GM19328 (cell line): ENCODE measurements at regions not wholly inside any gene's neighbourhood (a gene's known extent, or its start where the extent isn't known, plus 50 kb on each side); places are given as distances from the start of the nearest gene placed in this dataset.
"Not testable (repeated sequence)": the region's sequence is repeated elsewhere in the genome, so short reads cannot be mapped to it uniquely, and the experiment has no call there.

Source experiments
- ATAC-seq: cut with Tn5 transposase; IDR thresholded peaks from one replicate; pipeline ENCODE4 v1.9.1; 2021; ENCODE audit warnings: mild to moderate bottlenecking, moderate library complexity; ENCODE audit not compliant: unreplicated experiment

- no peak for ATAC-seq
These were observed 51.8 kb upstream of the AGR3 start for GRCh38 chr7:16933296-16934279.

- no peak for ATAC-seq
These were observed 53.0 kb upstream of the AGR3 start for GRCh38 chr7:16934722-16935340.

GRCh38 chr7:16935341-16935735, 53.6 kb upstream of the AGR3 start:
- ATAC-seq = no peak

- no peak for ATAC-seq
These were observed 55.0 kb upstream of the AGR3 start for GRCh38 chr7:16936626-16937422.

GRCh38 chr7:16939161-16939560, 57.4 kb upstream of the AGR3 start:
- no peak for ATAC-seq

- no peak for ATAC-seq
These were observed 59.0 kb upstream of the AGR3 start for GRCh38 chr7:16940776-16941175.

GRCh38 chr7:16942929-16943509, 61.2 kb upstream of the AGR3 start:
- ATAC-seq = no peak

- ATAC-seq = no peak
These were observed 63.2 kb upstream of the AGR3 start for GRCh38 chr7:16944936-16945335.

- ATAC-seq = no peak
These were observed 63.6 kb upstream of the AGR3 start for GRCh38 chr7:16945372-16945771.

- not testable (repeated sequence) for ATAC-seq
These were observed 66.3 kb upstream of the AGR3 start for GRCh38 chr7:16948110-16948509.

GRCh38 chr7:16951483-16952080, 69.8 kb upstream of the AGR3 start:
- ATAC-seq = no peak

- ATAC-seq = no peak
These were observed 72.5 kb upstream of the AGR3 start for GRCh38 chr7:16954321-16954720.

- ATAC-seq = no peak
These were observed 76.9 kb upstream of the AGR3 start for GRCh38 chr7:16958724-16959123.

GRCh38 chr7:16960337-16960965, 78.7 kb upstream of the AGR3 start:
- no peak for ATAC-seq

- ATAC-seq = no peak
These were observed 79.9 kb upstream of the AGR3 start for GRCh38 chr7:16961641-16962040.

GRCh38 chr7:16963044-16963443, 81.3 kb upstream of the AGR3 start:
- no peak for ATAC-seq

GRCh38 chr7:16965697-16966096, 83.9 kb upstream of the AGR3 start:
- not testable (repeated sequence) for ATAC-seq

- ATAC-seq = no peak
These were observed 85.6 kb upstream of the AGR3 start for GRCh38 chr7:16967300-16967811.

- ATAC-seq = no peak
These were observed 89.1 kb upstream of the AGR3 start for GRCh38 chr7:16970732-16971482.
